GM12872 (cell line): ENCODE measurements at regions not wholly inside any gene's neighbourhood (a gene's known extent, or its start where the extent isn't known, plus 50 kb on each side); places are given as distances from the start of the nearest gene placed in this dataset.

Source experiments
- CTCF ChIP-seq: IDR thresholded peaks from 3 replicates; pipeline ENCODE4 v1.5.1; 2011; ENCODE audit warnings: low read depth, mild to moderate bottlenecking, low read length, moderate library complexity; ENCODE audit not compliant: insufficient read depth

- no peak for TF ChIP-seq CTCF
Measured at GRCh38 chr7:96484091-96484490, 162.2 kb upstream of the SLC25A13 start.

- no peak for TF ChIP-seq CTCF
Measured at GRCh38 chr7:96481796-96482195, 159.9 kb upstream of the SLC25A13 start.

GRCh38 chr7:96479015-96479645 lies 157.2 kb upstream of the SLC25A13 start:
- no peak for TF ChIP-seq CTCF

DNA sequence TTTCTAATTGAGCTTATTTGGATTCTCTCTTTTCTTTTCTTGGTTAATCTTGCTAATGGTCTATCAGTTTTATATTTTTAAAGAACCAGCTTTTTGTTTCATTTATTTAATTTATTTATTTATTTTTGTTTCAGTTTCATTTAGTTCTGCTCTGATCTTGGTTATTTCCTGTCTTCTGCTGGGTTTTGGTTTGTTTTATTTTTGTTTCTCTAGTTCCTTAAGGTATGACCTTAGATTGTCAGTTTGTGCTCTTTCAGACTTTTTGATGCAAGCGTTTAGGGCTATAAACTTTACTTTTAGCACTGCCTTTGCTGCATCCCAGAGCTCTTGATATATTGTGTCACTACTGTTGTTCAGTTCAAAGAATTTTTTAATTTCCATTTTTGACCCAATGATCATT lies 149.7 kb upstream of the SLC25A13 start:
- no peak for TF ChIP-seq CTCF

- TF ChIP-seq CTCF: no peak
Measured at GRCh38 chr7:96452146-96452545, 130.2 kb upstream of the SLC25A13 start.

- no peak for TF ChIP-seq CTCF
Measured at GRCh38 chr7:96449094-96449493, 127.2 kb upstream of the SLC25A13 start.

- no peak for TF ChIP-seq CTCF
Measured at GRCh38 chr7:96447109-96447645, 125.3 kb upstream of the SLC25A13 start.
